ENCODE measurements at regions not wholly inside any gene's neighbourhood (a gene's known extent, or its start where the extent isn't known, plus 50 kb on each side); places are given as distances from the start of the nearest gene placed in this dataset.

GRCh38 chr10:35808344-35808743 is 166.2 kb upstream of the FZD8 start:
- H3K27ac ChIP-seq, result no peak overlapping the region
- TF ChIP-seq CTCF (IDR thresholded peaks at IDR 0.05) (no peak), POLR2AphosphoS5 (IDR thresholded peaks at IDR 0.05) (no peak), POLR2A (IDR thresholded peaks at IDR 0.05) (no peak)
- no peak for DNase-seq (ENCODE audit: low spot score in 2 of 2)
- no peaks in the 10 kb centered on the region for H3K9me3 ChIP-seq
- H3K27me3 ChIP-seq, result no peaks in the 10 kb centered on the region
- no peaks in the 10 kb centered on the region for H3K4me1 ChIP-seq
- intact Hi-C loops (cut with DNase I; ENCODE audit: low total_unique reads), result no loop called here
- no peaks in the 10 kb centered on the region for H3K36me3 ChIP-seq
- H3K4me3 ChIP-seq, result no peak overlapping the region

- intact Hi-C loops (cut with DNase I; ENCODE audit: low total_unique reads), result no loop called here
- DNase-seq (ENCODE audit: low spot score in 2 of 2), result no peak
- no peak for TF ChIP-seq CTCF (IDR thresholded peaks at IDR 0.05)
- TF ChIP-seq POLR2AphosphoS5 (IDR thresholded peaks at IDR 0.05), result no peak
- no peak for TF ChIP-seq POLR2A (IDR thresholded peaks at IDR 0.05)
- Histone ChIP-seq H3K9me3 (no peaks in the 10 kb centered on the region), H3K4me1 (no peaks in the 10 kb centered on the region), H3K36me3 (no peaks in the 10 kb centered on the region), H3K27ac (no peak overlapping the region), H3K27me3 (no peaks in the 10 kb centered on the region), H3K4me3 (no peak overlapping the region)
Observed at GRCh38 chr10:35803046-35803445, 160.9 kb upstream of the FZD8 start.

GRCh38 chr10:35797187-35797586 is 155.1 kb upstream of the FZD8 start:
- TF ChIP-seq POLR2A (IDR thresholded peaks at IDR 0.05), result no peak
- no peak for TF ChIP-seq POLR2AphosphoS5 (IDR thresholded peaks at IDR 0.05)
- no peaks in the 10 kb centered on the region for H3K9me3 ChIP-seq
- no peaks in the 10 kb centered on the region for H3K36me3 ChIP-seq
- intact Hi-C loops (cut with DNase I; ENCODE audit: low total_unique reads), result no loop called here
- DNase-seq (ENCODE audit: low spot score in 2 of 2), result no peak
- no peak overlapping the region for H3K27ac ChIP-seq
- no peaks in the 10 kb centered on the region for H3K27me3 ChIP-seq
- no peaks in the 10 kb centered on the region for H3K4me1 ChIP-seq
- no peak overlapping the region for H3K4me3 ChIP-seq

GRCh38 chr10:35795131-35795824 is 153.2 kb upstream of the FZD8 start:
- intact Hi-C loops (cut with DNase I; ENCODE audit: low total_unique reads), result no loop called here
- H3K27me3 ChIP-seq, result no peaks in the 10 kb centered on the region
- TF ChIP-seq POLR2A (IDR thresholded peaks at IDR 0.05) (no peak), POLR2AphosphoS5 (IDR thresholded peaks at IDR 0.05) (no peak), CTCF (IDR thresholded peaks at IDR 0.05) (no peak)
- no peak overlapping the region for H3K27ac ChIP-seq
- no peaks in the 10 kb centered on the region for H3K4me1 ChIP-seq
- H3K36me3 ChIP-seq, result no peaks in the 10 kb centered on the region
- H3K4me3 ChIP-seq, result no peak overlapping the region
- no peaks in the 10 kb centered on the region for H3K9me3 ChIP-seq
- no peak for DNase-seq (ENCODE audit: low spot score in 2 of 2)

GRCh38 chr10:35794703-35795102 is 152.6 kb upstream of the FZD8 start:
- intact Hi-C loops (cut with DNase I; ENCODE audit: low total_unique reads), result no loop called here
- no peaks in the 10 kb centered on the region for H3K4me1 ChIP-seq
- no peaks in the 10 kb centered on the region for H3K36me3 ChIP-seq
- no peak overlapping the region for H3K27ac ChIP-seq
- H3K9me3 ChIP-seq, result no peaks in the 10 kb centered on the region
- no peak overlapping the region for H3K4me3 ChIP-seq
- DNase-seq (ENCODE audit: low spot score in 2 of 2), result no peak
- TF ChIP-seq POLR2A (IDR thresholded peaks at IDR 0.05) (no peak), POLR2AphosphoS5 (IDR thresholded peaks at IDR 0.05) (no peak), CTCF (IDR thresholded peaks at IDR 0.05) (no peak)
- no peaks in the 10 kb centered on the region for H3K27me3 ChIP-seq
